CD4-positive, alpha-beta T cell (primary cell): ENCODE measurements at regions not wholly inside any gene's neighbourhood (a gene's known extent, or its start where the extent isn't known, plus 50 kb on each side); places are given as distances from the start of the nearest gene placed in this dataset.

Experiments used
- ATAC-seq: fragments of 200-7000 bp; cut with Tn5 transposase; one replicate; pipeline ENCODE4 v1.10.0; 2022; ENCODE audit warnings: mild to moderate bottlenecking; ENCODE audit not compliant: poor library complexity
- CTCF ChIA-PET: fragments of 350-600 bp; sonication (Branson Sonifier 250); formaldehyde crosslinking; loops from one replicate; lab custom pipeline; 2021; ENCODE audit warnings: antibody characterized with exemption, inconsistent platforms; lab: Charles Lee
- POLR2A ChIA-PET: fragments of 350-600 bp; sonication (Branson Sonifier 250); formaldehyde crosslinking; loops from one replicate; lab custom pipeline; 2021; ENCODE audit warnings: antibody characterized with exemption, inconsistent platforms; lab: Charles Lee
- DNase-seq, 14 experiments: peaks; one replicate each; pipeline ENCODE4 v3.0.0-alpha.2; 2013 to 2020; ENCODE audit warnings: mixed read lengths in 2 of 14
- H3K27ac ChIP-seq, 2 donors: one replicate each; pipeline versions ENCODE4 v1.5.1 to v1.7.0; 2013; ENCODE audit warnings: low read length in 2 of 2, low read depth in 1 of 2, mild to moderate bottlenecking in 1 of 2
- H3K27me3 ChIP-seq, 2 experiments: 1 replicate in 1 of 2; 2 replicates in 1 of 2; pipeline versions ENCODE4 v1.6.1 to v1.7.0; 2013; ENCODE audit warnings: low read length in 2 of 2, control low read depth in 1 of 2, mild to moderate bottlenecking in 1 of 2, moderate library complexity in 1 of 2; ENCODE audit not compliant: insufficient read depth in 2 of 2, control insufficient read depth in 1 of 2
- H3K36me3 ChIP-seq: one replicate; pipeline ENCODE4 v1.6.1; 2013; ENCODE audit warnings: low read length, control low read depth; ENCODE audit not compliant: insufficient read depth
- H3K4me1 ChIP-seq: one replicate; pipeline ENCODE4 v1.6.1; 2013; ENCODE audit warnings: low read length, control low read depth; ENCODE audit not compliant: insufficient read depth
- H3K4me3 ChIP-seq: one replicate; pipeline ENCODE4 v1.5.1; 2013; ENCODE audit warnings: mild to moderate bottlenecking, low read length, moderate library complexity
- H3K9me3 ChIP-seq, 2 experiments: 1 replicate in 1 of 2; 2 replicates in 1 of 2; pipeline versions ENCODE4 v1.6.1 to v1.7.0; 2013; ENCODE audit warnings: low read length in 2 of 2, mild to moderate bottlenecking in 2 of 2, control low read depth in 1 of 2, moderate library complexity in 1 of 2; ENCODE audit not compliant: control insufficient read depth in 1 of 2, insufficient read depth in 1 of 2
- H3K27ac Mint-ChIP-seq: one replicate; pipeline ENCODE4 v1.8.0; 2020; ENCODE audit warnings: mixed read lengths
- H3K27me3 Mint-ChIP-seq: one replicate; pipeline ENCODE4 v1.8.0; 2021; ENCODE audit warnings: mixed read lengths
- H3K36me3 Mint-ChIP-seq: one replicate; pipeline ENCODE4 v1.8.0; 2021; ENCODE audit warnings: low read depth, mixed read lengths
- H3K4me1 Mint-ChIP-seq: one replicate; pipeline ENCODE4 v1.8.0; 2021; ENCODE audit warnings: low read depth, mixed read lengths
- H3K4me3 Mint-ChIP-seq: one replicate; pipeline ENCODE4 v1.8.0; 2020; ENCODE audit warnings: mild to moderate bottlenecking, mixed read lengths
- H3K9me3 Mint-ChIP-seq: one replicate; pipeline ENCODE4 v1.8.0; 2020; ENCODE audit warnings: mixed read lengths
- intact Hi-C, 2 experiments: fragments of 100-400 bp; cut with DNase I in 1 of 2; cut with micrococcal nuclease in 1 of 2; formaldehyde crosslinking; loops; one replicate each; pipeline versions ENCODE4 v1.15.1 to v1.9.0; 2023 to 2025; cut with DNase I, micrococcal nuclease
- TF ChIP-seq, protein P1 (sequence below): fragments of 200-600 bp; IDR thresholded peaks from one replicate; pipeline ENCODE4 v1.8.0; 2022; ENCODE audit warnings: antibody characterized with exemption, mild to moderate bottlenecking

GRCh38 chr12:89213747-89214146 is 138.6 kb downstream of the DUSP6 start:
- TF ChIP-seq, protein P1, sequence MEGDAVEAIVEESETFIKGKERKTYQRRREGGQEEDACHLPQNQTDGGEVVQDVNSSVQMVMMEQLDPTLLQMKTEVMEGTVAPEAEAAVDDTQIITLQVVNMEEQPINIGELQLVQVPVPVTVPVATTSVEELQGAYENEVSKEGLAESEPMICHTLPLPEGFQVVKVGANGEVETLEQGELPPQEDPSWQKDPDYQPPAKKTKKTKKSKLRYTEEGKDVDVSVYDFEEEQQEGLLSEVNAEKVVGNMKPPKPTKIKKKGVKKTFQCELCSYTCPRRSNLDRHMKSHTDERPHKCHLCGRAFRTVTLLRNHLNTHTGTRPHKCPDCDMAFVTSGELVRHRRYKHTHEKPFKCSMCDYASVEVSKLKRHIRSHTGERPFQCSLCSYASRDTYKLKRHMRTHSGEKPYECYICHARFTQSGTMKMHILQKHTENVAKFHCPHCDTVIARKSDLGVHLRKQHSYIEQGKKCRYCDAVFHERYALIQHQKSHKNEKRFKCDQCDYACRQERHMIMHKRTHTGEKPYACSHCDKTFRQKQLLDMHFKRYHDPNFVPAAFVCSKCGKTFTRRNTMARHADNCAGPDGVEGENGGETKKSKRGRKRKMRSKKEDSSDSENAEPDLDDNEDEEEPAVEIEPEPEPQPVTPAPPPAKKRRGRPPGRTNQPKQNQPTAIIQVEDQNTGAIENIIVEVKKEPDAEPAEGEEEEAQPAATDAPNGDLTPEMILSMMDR = no peak
- H3K27me3 Mint-ChIP-seq = no peaks in the 10 kb centered on the region
- H3K4me1 ChIP-seq = no peaks in the 10 kb centered on the region
- CTCF ChIA-PET = no interaction called here
- no peak overlapping the region for H3K27ac Mint-ChIP-seq
- H3K27me3 ChIP-seq = no peaks in the 10 kb centered on the region
- POLR2A ChIA-PET = interaction anchor here (0.6 kb wide), 1 partner anchor 102 kb away, joined by 3 read pairs; no protein-coding TSS in a partner anchor
- no peak overlapping the region for H3K4me3 Mint-ChIP-seq
- peaks cover 13% of the 10 kb centered on the region for H3K4me1 Mint-ChIP-seq
- no peaks in the 10 kb centered on the region for H3K9me3 Mint-ChIP-seq
- intact Hi-C loops = loop anchor here in 1 of 2 experiments (5.0 kb wide), 1 partner anchor 34 kb away; no protein-coding TSS in a partner anchor
- no peaks in the 10 kb centered on the region for H3K36me3 ChIP-seq
- no peak for DNase-seq
- H3K4me3 ChIP-seq = no peak overlapping the region
- ATAC-seq = no peak
- H3K27ac ChIP-seq = no peak overlapping the region
- no peaks in the 10 kb centered on the region for H3K36me3 Mint-ChIP-seq
- H3K9me3 ChIP-seq = no peaks in the 10 kb centered on the region

DNA sequence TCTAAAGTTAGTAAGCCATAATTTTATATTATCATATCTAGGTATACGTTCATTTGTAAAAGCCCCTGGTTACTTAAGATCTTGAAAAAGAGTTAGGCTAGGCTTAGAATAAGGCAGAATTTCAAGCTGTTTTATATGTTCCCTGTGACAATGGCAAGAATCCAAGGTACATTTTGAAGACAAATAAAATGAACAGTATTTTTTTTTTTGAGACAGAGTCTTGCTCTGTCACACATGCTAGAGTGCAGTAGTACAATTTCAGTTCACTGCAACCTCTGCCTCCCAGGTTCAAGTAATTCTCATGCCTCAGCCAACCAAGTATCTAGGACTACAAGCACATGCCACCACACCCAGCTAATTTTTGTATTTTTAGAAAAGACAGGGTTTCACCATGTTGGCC is 139.2 kb downstream of the DUSP6 start:
- H3K27me3 ChIP-seq = no peaks in the 10 kb centered on the region
- no peaks in the 10 kb centered on the region for H3K36me3 Mint-ChIP-seq
- no peak overlapping the region for H3K27ac Mint-ChIP-seq
- no peak overlapping the region for H3K4me3 ChIP-seq
- no peaks in the 10 kb centered on the region for H3K9me3 Mint-ChIP-seq
- intact Hi-C loops = loop anchor here in 1 of 2 experiments (5.0 kb wide), 1 partner anchor 34 kb away; no protein-coding TSS in a partner anchor
- H3K27me3 Mint-ChIP-seq = no peaks in the 10 kb centered on the region
- no peak overlapping the region for H3K27ac ChIP-seq
- no peaks in the 10 kb centered on the region for H3K36me3 ChIP-seq
- H3K4me3 Mint-ChIP-seq = no peak overlapping the region
- H3K4me1 ChIP-seq = no peaks in the 10 kb centered on the region
- TF ChIP-seq, protein P1 = no peak
- ChIA-PET CTCF (interaction anchor here (0.5 kb wide), 1 partner anchor 147 kb away, joined by 4 read pairs; no protein-coding TSS in a partner anchor), POLR2A (interaction anchor here (0.6 kb wide), 1 partner anchor 103 kb away, joined by 3 read pairs; no protein-coding TSS in a partner anchor)
- ATAC-seq (no peak), DNase-seq (no peak)
- peaks cover 13% of the 10 kb centered on the region for H3K4me1 Mint-ChIP-seq
- H3K9me3 ChIP-seq = no peaks in the 10 kb centered on the region

GRCh38 chr12:89212339-89212771 is 139.9 kb downstream of the DUSP6 start:
- POLR2A ChIA-PET = no interaction called here

More at GRCh38 chr12:89212339-89212771, 139.9 kb downstream of the DUSP6 start:
- Histone ChIP-seq H3K9me3 (no peaks in the 10 kb centered on the region), H3K27ac (no peak overlapping the region), H3K36me3 (no peaks in the 10 kb centered on the region), H3K4me3 (no peak overlapping the region), H3K27me3 (no peaks in the 10 kb centered on the region), H3K4me1 (no peaks in the 10 kb centered on the region)
- Mint-ChIP-seq H3K27ac (no peak overlapping the region), H3K36me3 (no peaks in the 10 kb centered on the region), H3K4me3 (no peak overlapping the region), H3K9me3 (no peaks in the 10 kb centered on the region), H3K27me3 (no peaks in the 10 kb centered on the region), H3K4me1 (peaks cover 13% of the 10 kb centered on the region)
- ATAC-seq (no peak), DNase-seq (no peak)
- TF ChIP-seq, protein P1 = no peak
- intact Hi-C loops = loop anchor here in 1 of 2 experiments (5.0 kb wide), 1 partner anchor 35 kb away; no protein-coding TSS in a partner anchor
- CTCF ChIA-PET = interaction anchor here (0.5 kb wide), 1 partner anchor 148 kb away, joined by 4 read pairs; no protein-coding TSS in a partner anchor
